ENCODE measurements at regions not wholly inside any gene's neighbourhood (a gene's known extent, or its start where the extent isn't known, plus 50 kb on each side); places are given as distances from the start of the nearest gene placed in this dataset.

GRCh38 chr7:68417659-68418058 lies 1180.6 kb upstream of the AUTS2 start:
- no peak for DNase-seq

- peak in 47 of 56 donors; percentile 6 to 78 (median 32) for DNase-seq
Observed at GRCh38 chr7:68420342-68421192, 1177.7 kb upstream of the AUTS2 start.

- DNase-seq = no peak
Observed at GRCh38 chr7:68421712-68422111, 1176.6 kb upstream of the AUTS2 start.

DNA sequence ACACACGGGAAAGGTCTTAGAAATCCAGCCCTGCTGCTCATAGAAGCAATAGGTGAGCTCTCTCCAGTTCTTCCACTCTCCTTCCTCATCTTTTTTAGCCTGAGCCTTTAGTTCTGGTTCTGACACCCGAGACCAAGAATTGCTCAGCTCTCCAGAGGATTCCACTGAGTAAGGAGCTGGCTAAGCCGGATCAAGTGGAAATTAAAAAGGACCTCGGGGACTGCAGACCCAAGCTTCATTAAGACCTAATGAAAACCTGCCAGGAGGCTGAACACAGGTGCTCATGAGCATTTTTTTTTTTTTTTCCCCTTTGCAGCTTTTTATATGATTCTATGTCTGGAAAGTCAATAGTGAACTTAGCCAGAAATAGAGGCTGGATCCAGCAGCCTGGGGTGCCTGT lies 1176.0 kb upstream of the AUTS2 start:
- DNase-seq = no peak

GRCh38 chr7:68423356-68423755 lies 1174.9 kb upstream of the AUTS2 start:
- no peak for DNase-seq

DNA sequence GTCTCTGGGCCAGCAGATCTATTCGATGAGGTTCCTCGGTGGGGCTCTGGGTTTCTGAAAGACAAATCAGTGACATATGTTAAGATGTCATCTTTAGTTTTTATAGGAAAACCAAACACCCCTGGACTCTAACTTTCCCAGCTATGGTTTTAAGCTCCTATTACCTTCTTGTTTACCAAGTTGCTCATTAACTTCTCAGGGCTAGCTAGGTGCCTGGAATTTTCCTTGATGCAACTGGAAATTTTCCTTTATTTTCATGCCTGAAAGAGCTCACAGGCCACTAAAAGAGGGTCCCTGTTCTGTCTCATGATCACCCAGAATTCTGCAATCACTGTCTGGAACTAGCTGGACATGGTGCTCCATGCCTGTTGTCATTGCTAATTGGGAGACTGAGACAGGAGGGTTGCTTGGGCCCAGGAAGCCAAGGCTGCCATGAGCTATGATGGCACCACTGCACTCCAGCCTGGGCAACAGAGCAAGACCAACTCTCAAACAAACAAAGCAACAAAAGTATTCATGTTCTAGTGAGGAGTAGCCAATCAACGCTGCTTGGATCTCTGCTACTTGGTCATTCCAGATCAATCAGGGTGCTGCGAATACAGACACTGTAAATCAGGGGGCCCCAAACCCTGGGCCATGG lies 1173.5 kb upstream of the AUTS2 start:
- DNase-seq = no peak

GRCh38 chr7:68425377-68425776 lies 1172.9 kb upstream of the AUTS2 start:
- peak in 8 of 56 donors; percentile 2 to 31 (median 10) for DNase-seq

DNA sequence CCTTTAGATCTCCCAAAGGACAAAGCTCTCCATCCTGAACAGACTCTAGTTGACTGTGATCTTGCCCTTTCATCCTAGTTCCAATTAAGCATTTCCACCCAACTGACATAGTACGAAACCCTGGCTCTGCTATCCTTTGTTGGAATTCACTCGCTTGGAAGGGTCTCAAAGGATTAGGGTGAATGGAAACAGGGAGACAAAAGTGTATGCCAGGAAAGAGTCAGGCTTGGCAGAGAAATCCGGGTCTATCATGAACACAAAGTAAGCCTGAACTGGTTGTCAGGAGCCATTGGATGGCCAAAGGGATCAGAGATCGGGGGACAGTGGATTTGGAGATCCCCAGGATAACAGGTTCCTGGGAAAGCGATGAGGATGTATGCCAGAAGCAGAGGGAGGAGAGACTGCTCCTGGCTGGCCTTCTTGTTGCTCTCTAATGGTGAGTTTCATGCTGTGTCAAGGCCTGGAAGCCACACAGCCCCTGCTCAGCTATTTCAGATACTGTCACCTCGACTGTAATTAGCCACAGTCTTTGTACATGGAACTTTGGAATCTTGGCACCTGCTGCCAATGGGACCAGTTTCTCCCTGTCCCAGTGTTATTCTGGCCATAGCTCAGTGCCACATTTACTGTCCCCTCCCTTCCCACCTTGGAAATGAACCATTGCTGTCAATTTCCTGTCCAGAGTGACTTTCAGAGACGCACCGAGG lies 1168.7 kb upstream of the AUTS2 start:
- DNase-seq = peak in 20 of 56 donors; percentile 2 to 60 (median 10)

DNA sequence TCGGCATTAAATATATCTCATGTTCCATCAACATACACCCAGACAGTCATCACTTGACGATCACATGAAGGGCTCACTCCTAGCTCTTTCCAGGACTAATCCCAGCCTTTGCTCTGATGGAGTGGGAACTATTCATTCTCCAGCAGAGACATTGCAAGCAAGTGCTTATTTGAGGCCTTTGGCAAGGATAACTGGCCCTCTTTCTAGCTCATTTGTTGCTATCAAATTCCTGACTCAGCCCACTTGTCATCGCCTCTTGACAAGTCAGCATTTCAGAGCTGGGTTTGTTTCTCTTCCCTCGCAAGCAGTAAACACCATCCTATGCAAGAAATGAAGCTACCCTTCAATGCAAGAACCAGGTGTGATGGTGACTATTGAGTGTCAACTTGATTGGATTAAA lies 1165.7 kb upstream of the AUTS2 start:
- no peak for DNase-seq

GRCh38 chr7:68433462-68434070 lies 1164.7 kb upstream of the AUTS2 start:
- no peak for DNase-seq

- no peak for DNase-seq
Observed at GRCh38 chr7:68434857-68435256, 1163.4 kb upstream of the AUTS2 start.

DNA sequence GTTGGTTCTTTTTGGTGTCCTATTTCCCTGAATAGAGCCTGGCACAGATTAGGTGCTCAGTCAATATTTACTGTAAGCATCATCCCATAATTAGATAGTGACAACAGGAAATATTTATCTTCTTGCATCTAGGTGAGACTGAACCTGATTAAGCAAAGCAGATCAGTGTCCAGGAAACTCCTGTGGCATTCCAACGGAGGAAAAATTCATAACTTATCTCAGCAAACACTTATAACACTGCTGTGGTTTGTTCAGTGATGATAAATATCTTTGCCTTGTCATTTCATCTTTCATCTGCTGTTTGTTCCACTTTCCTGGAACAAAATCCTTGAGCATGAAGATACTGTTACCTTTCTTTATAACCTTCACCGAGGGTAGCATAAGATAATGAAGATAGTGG lies 1160.3 kb upstream of the AUTS2 start:
- DNase-seq = no peak

DNA sequence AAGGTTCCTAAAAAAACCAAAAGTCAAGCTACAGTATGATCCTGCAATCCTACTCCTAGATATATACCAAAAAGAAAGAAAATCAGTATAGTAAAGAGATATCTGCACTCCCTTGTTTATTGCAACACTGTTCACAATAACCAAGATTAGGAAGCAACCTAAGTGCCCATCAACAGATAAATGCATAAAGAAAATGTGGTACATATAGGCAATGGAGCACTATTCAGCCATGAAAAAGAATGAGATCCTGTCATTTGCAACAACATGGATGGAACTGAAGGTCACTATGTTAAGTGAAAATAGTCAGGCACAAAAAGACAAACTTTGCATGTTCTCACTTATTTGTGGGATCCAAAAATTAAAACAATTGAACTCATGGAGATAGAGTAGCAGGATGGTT lies 1159.5 kb upstream of the AUTS2 start:
- no peak for DNase-seq

- no peak for DNase-seq
Observed at GRCh38 chr7:68439897-68440296, 1158.4 kb upstream of the AUTS2 start.

DNA sequence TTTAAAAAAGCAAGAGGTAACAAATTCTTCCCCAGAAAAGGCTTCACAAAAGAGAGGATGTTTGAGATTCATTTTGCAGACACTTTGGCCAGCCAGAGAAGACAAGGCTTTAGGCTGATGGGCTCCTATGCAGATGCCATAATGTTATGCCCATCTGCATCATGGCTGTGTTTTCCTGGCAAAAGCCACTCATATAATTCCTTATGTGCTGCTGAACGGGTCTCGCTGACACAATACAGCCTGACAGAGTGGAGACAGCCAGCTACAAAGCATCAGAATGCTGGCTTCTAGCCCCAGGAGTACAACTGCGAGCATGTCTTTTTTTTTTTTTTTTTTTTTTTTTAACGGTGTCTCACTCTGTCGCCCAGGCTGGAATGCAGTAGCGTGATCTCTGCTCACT lies 1157.4 kb upstream of the AUTS2 start:
- no peak for DNase-seq

GRCh38 chr7:68441645-68442044 lies 1156.6 kb upstream of the AUTS2 start:
- no peak for DNase-seq

DNA sequence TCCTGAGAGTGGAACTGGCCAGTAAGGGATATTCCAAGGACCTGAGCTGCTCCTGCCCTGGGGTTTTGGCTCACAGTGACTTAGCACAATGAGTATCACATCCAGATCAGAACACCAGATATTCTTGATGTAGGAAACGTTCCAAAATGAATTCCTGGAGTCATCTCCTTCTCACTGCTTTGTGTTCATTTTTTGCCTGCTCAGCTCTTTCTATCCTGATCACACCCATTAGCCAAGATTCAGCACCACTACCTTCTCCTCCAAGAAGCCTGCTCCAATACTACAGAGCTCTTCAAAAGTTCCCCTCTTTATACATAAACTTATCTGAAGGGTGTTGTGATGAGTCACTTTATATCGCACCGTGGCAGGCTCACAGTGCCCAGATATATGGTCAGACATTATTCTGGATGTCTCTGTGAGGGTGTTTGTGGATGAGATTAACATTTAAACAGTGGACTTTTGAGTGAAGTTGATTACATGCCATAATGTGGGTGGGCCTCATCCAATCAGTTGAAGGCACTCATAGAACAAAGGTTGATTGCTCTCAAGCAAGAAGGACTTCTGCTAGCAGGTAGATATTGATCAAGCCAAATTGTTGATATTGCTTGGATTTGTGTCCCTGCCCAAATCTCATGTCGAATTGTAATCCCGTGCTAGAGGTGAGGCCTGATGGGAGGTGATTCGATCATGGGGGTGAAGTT lies 1155.2 kb upstream of the AUTS2 start:
- DNase-seq = no peak

DNA sequence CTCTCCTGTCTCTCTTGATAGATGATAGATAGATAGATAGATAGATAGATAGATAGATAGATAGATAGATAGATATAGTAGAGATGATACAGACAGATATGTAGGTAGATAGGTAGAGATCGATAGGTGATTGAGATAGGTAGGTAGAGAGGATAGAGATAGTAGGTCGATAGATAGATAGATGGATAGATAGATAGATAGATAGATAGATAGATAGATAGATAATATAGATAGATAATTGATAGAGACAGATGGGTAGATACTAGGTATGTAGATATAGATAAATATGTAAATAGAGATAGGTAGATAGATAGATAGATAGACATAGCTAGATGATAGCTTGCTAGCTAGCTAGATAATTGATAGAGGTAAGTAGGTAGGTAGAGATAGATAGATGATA lies 1154.2 kb upstream of the AUTS2 start:
- no peak for DNase-seq

DNA sequence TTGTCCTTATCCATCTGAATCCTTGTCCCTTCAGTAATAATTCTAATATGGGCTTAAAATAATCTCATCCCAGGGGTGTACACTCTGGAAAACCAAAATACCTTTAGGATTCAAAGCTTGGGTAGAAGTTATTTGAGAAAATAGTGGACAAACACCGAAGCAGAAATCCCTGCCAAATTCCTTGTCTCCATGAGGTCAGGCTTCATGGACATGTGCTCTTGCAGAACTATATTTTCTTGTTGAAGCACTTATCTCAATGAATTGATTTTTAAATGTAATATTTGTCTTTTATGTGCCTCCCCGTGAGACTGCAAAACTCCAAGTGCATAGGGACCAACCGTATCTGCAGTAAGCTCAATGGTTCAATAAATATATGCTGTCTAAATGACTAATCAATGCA lies 1153.3 kb upstream of the AUTS2 start:
- DNase-seq = no peak

- no peak for DNase-seq
Observed at GRCh38 chr7:68446183-68446582, 1152.1 kb upstream of the AUTS2 start.

DNA sequence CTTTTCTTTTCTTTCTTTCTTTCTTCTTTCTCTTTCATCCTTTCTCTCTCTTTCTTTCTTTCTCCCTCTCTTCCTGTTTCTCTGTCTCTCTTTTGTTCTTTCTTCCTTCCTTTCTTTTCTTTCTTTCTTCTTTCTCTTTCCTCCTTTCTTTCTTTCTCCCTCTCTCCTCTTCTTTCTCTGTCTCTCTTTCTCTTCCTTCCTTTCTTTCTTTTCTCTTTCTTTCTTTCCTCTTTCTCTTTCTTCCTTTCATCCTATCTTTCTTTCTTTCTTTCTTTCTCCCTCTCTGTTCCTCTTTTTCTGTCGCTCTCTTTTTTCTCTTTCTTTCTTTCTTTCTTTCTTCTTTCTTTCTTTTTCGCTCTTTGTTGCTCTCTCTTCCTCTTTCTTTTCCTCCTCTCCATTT lies 1149.2 kb upstream of the AUTS2 start:
- no peak for DNase-seq

Data from amygdala (tissue), 56 donors.